ENCODE measurements at regions not wholly inside any gene's neighbourhood (a gene's known extent, or its start where the extent isn't known, plus 50 kb on each side); places are given as distances from the start of the nearest gene placed in this dataset.

DNA sequence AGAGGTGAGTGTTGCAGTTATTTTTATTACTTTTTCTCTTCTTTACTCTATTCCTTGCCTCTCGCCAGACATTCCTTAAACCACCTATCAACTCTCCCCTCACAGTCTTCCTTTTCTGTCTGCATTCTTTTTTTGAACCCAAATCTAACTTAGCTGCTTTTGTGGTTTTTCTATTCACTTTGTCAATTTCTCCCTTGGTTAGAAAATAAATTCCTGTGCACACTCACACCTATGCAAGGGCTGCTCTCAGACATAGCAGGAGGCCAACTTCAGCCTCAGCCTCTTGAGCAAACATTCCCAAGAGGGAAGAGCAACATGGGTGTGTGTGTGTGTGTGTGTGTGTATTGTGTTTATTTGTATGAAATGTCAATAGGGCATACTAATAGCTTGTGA is 808.6 kb downstream of the RNF144A start:
- Histone ChIP-seq H3K9me3 (replicated peaks in 1 of 2; ENCODE audit: control insufficient read depth in 2 of 2, insufficient read depth in 1 of 2, low read depth in 1 of 2, low read length in 2 of 2) (no peaks in the 10 kb centered on the region), H3K23ac (ENCODE audit: low read depth, low read length, poor library complexity) (no peak overlapping the region), H3K36me3 (replicated peaks in 1 of 2; ENCODE audit: control insufficient read depth in 2 of 2, insufficient read depth in 2 of 2, low read length in 2 of 2) (no peaks in the 10 kb centered on the region), H3K4me3 (ENCODE audit: low read length in 2 of 2) (no peak overlapping the region), H4K91ac (ENCODE audit: low read depth, low read length, poor library complexity) (no peak overlapping the region), H3K4ac (ENCODE audit: low read length) (no peak overlapping the region), H3K9ac (ENCODE audit: low read depth, low read length, poor library complexity) (no peak overlapping the region), H3K14ac (ENCODE audit: low read length) (no peak overlapping the region), H2AK5ac (ENCODE audit: low read depth, low read length) (no peak overlapping the region), H2BK15ac (ENCODE audit: low read length) (no peak overlapping the region), H3K4me1 (ENCODE audit: control insufficient read depth in 2 of 2, insufficient read depth in 1 of 2, low read depth in 1 of 2, low read length in 2 of 2) (peaks cover 10 to 15% of the 10 kb centered on the region in 2 donors), H3K27ac (replicated peaks; ENCODE audit: low read length) (no peak overlapping the region), H3K18ac (ENCODE audit: low read length) (no peak overlapping the region), H3K4me2 (ENCODE audit: insufficient read depth, low read length, poor library complexity, severe bottlenecking) (no peak overlapping the region), H4K8ac (ENCODE audit: low read depth, low read length) (no peak overlapping the region), H3K79me1 (ENCODE audit: low read depth, low read length) (no peaks in the 10 kb centered on the region), H2BK12ac (ENCODE audit: low read length) (no peak overlapping the region), H2BK120ac (ENCODE audit: low read depth, low read length) (no peak overlapping the region), H2AFZ (ENCODE audit: low read length) (no peak overlapping the region), H2BK5ac (ENCODE audit: low read length) (no peak overlapping the region), H3K27me3 (ENCODE audit: control insufficient read depth in 3 of 3, insufficient read depth in 3 of 3, low read depth in 1 of 3, low read length in 3 of 3) (no peaks in the 10 kb centered on the region)
- no CpG with 5 or more reads among the region's 1 CpG for WGBS, 2 donors (ENCODE audit: extremely low coverage in 2 of 2, insufficient read length in 2 of 2, insufficient replicate concordance in 1 of 2)
- no peak for DNase-seq (ENCODE audit: low spot score)

DNA sequence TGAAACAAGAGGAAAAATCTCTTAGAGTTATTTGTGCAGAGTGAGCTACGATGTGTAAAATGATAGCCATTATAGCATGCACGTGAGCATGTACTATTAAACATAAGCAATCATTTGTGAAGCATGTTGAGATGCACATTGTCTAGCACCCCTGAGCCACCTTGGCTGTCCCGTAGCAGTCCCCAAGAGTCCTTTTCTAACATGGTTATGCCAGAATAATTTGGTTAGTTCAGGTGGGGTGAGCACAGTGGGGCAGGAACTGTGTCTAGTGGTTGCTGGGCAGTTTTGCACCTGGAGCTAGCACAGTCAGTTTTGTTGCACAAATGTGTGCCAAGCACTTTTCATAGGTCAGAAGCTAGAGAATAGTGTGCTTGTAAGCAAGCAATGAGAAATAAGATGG is 809.8 kb downstream of the RNF144A start:
- peaks cover 10 to 12% of the 10 kb centered on the region in 2 donors for H3K4me1 ChIP-seq (ENCODE audit: control insufficient read depth in 2 of 2, insufficient read depth in 1 of 2, low read depth in 1 of 2, low read length in 2 of 2)
- H3K4me2 ChIP-seq (ENCODE audit: insufficient read depth, low read length, poor library complexity, severe bottlenecking), result no peak overlapping the region
- H3K23ac ChIP-seq (ENCODE audit: low read depth, low read length, poor library complexity), result no peak overlapping the region

GRCh38 chr2:7728388-7728787 is 811.2 kb downstream of the RNF144A start:
- Histone ChIP-seq H3K9ac (ENCODE audit: low read depth, low read length, poor library complexity) (no peak overlapping the region), H2AFZ (ENCODE audit: low read length) (no peak overlapping the region), H3K23ac (ENCODE audit: low read depth, low read length, poor library complexity) (no peak overlapping the region), H3K14ac (ENCODE audit: low read length) (no peak overlapping the region), H2BK120ac (ENCODE audit: low read depth, low read length) (no peak overlapping the region), H3K36me3 (replicated peaks in 1 of 2; ENCODE audit: control insufficient read depth in 2 of 2, insufficient read depth in 2 of 2, low read length in 2 of 2) (no peaks in the 10 kb centered on the region), H3K27me3 (ENCODE audit: control insufficient read depth in 3 of 3, insufficient read depth in 3 of 3, low read depth in 1 of 3, low read length in 3 of 3) (no peaks in the 10 kb centered on the region), H3K4me3 (ENCODE audit: low read length in 2 of 2) (no peak overlapping the region), H2AK5ac (ENCODE audit: low read depth, low read length) (no peak overlapping the region), H3K27ac (replicated peaks; ENCODE audit: low read length) (no peak overlapping the region), H2BK15ac (ENCODE audit: low read length) (no peak overlapping the region), H3K4me1 (ENCODE audit: control insufficient read depth in 2 of 2, insufficient read depth in 1 of 2, low read depth in 1 of 2, low read length in 2 of 2) (peaks cover 10 to 12% of the 10 kb centered on the region in 2 donors), H3K4ac (ENCODE audit: low read length) (no peak overlapping the region), H3K9me3 (replicated peaks in 1 of 2; ENCODE audit: control insufficient read depth in 2 of 2, insufficient read depth in 1 of 2, low read depth in 1 of 2, low read length in 2 of 2) (no peaks in the 10 kb centered on the region), H3K18ac (ENCODE audit: low read length) (no peak overlapping the region), H3K4me2 (ENCODE audit: insufficient read depth, low read length, poor library complexity, severe bottlenecking) (no peak overlapping the region), H2BK5ac (ENCODE audit: low read length) (no peak overlapping the region), H4K8ac (ENCODE audit: low read depth, low read length) (no peak overlapping the region), H3K79me1 (ENCODE audit: low read depth, low read length) (no peaks in the 10 kb centered on the region), H4K91ac (ENCODE audit: low read depth, low read length, poor library complexity) (no peak overlapping the region), H2BK12ac (ENCODE audit: low read length) (no peak overlapping the region)
- WGBS, 2 donors (ENCODE audit: extremely low coverage in 2 of 2, insufficient read length in 2 of 2, insufficient replicate concordance in 1 of 2), result no CpG with 5 or more reads among the region's 8 CpGs
- no peak for DNase-seq (ENCODE audit: low spot score)

More for the DNA sequence above, 809.8 kb downstream of the RNF144A start:
- Histone ChIP-seq H3K79me1 (ENCODE audit: low read depth, low read length) (no peaks in the 10 kb centered on the region), H3K27me3 (ENCODE audit: control insufficient read depth in 3 of 3, insufficient read depth in 3 of 3, low read depth in 1 of 3, low read length in 3 of 3) (no peaks in the 10 kb centered on the region), H2BK120ac (ENCODE audit: low read depth, low read length) (no peak overlapping the region), H3K36me3 (replicated peaks in 1 of 2; ENCODE audit: control insufficient read depth in 2 of 2, insufficient read depth in 2 of 2, low read length in 2 of 2) (no peaks in the 10 kb centered on the region), H3K4ac (ENCODE audit: low read length) (no peak overlapping the region), H4K8ac (ENCODE audit: low read depth, low read length) (no peak overlapping the region), H2AK5ac (ENCODE audit: low read depth, low read length) (no peak overlapping the region), H3K14ac (ENCODE audit: low read length) (no peak overlapping the region), H3K9me3 (replicated peaks in 1 of 2; ENCODE audit: control insufficient read depth in 2 of 2, insufficient read depth in 1 of 2, low read depth in 1 of 2, low read length in 2 of 2) (no peaks in the 10 kb centered on the region), H2BK12ac (ENCODE audit: low read length) (no peak overlapping the region), H4K91ac (ENCODE audit: low read depth, low read length, poor library complexity) (no peak overlapping the region), H2BK15ac (ENCODE audit: low read length) (no peak overlapping the region), H3K4me3 (ENCODE audit: low read length in 2 of 2) (no peak overlapping the region), H2AFZ (ENCODE audit: low read length) (no peak overlapping the region), H2BK5ac (ENCODE audit: low read length) (no peak overlapping the region), H3K27ac (replicated peaks; ENCODE audit: low read length) (no peak overlapping the region), H3K18ac (ENCODE audit: low read length) (no peak overlapping the region), H3K9ac (ENCODE audit: low read depth, low read length, poor library complexity) (no peak overlapping the region)
- DNase-seq (ENCODE audit: low spot score), result no peak
- no CpG with 5 or more reads among the region's 3 CpGs for WGBS, 2 donors (ENCODE audit: extremely low coverage in 2 of 2, insufficient read length in 2 of 2, insufficient replicate concordance in 1 of 2)

DNA sequence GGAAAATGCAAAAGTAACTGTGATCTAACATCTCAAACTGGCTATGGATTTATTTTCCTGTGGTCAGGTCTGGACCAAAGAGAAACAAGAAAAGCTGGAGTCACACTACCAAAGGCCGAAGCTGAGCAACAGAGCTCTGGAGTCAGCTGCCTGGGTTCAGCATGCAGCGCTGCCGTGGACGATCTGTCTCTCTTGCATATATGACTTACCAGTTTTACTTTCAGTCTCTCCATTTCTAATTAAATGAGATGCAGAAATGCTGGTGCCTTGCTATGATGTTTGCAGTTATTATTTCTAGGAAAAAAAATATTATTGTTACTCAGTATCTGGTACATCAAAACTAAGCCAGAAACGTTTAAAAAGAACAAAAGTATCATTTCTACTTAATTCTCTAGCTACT is 813.2 kb downstream of the RNF144A start:
- H3K4me2 ChIP-seq (ENCODE audit: insufficient read depth, low read length, poor library complexity, severe bottlenecking), result no peak overlapping the region
- no CpG with 5 or more reads among the region's 5 CpGs for WGBS, 2 donors (ENCODE audit: extremely low coverage in 2 of 2, insufficient read length in 2 of 2, insufficient replicate concordance in 1 of 2)
- H2AK5ac ChIP-seq (ENCODE audit: low read depth, low read length), result no peak overlapping the region
- H3K23ac ChIP-seq (ENCODE audit: low read depth, low read length, poor library complexity), result no peak overlapping the region
- no peak for DNase-seq (ENCODE audit: low spot score)
- H3K36me3 ChIP-seq (replicated peaks in 1 of 2; ENCODE audit: control insufficient read depth in 2 of 2, insufficient read depth in 2 of 2, low read length in 2 of 2), result no peaks in the 10 kb centered on the region
- no peak overlapping the region for H3K14ac ChIP-seq (ENCODE audit: low read length)
- H3K79me1 ChIP-seq (ENCODE audit: low read depth, low read length), result no peaks in the 10 kb centered on the region
- no peak overlapping the region for H4K8ac ChIP-seq (ENCODE audit: low read depth, low read length)
- peak overlapping the region; percentile 11 for H2AFZ ChIP-seq (ENCODE audit: low read length)
- no peak overlapping the region for H4K91ac ChIP-seq (ENCODE audit: low read depth, low read length, poor library complexity)
- no peak overlapping the region for H2BK5ac ChIP-seq (ENCODE audit: low read length)
- H2BK120ac ChIP-seq (ENCODE audit: low read depth, low read length), result no peak overlapping the region
- H3K27ac ChIP-seq (replicated peaks; ENCODE audit: low read length), result no peak overlapping the region
- H3K18ac ChIP-seq (ENCODE audit: low read length), result no peak overlapping the region
- H2BK12ac ChIP-seq (ENCODE audit: low read length), result no peak overlapping the region
- no peak overlapping the region for H2BK15ac ChIP-seq (ENCODE audit: low read length)
- no peaks in the 10 kb centered on the region for H3K9me3 ChIP-seq (replicated peaks in 1 of 2; ENCODE audit: control insufficient read depth in 2 of 2, insufficient read depth in 1 of 2, low read depth in 1 of 2, low read length in 2 of 2)
- H3K4ac ChIP-seq (ENCODE audit: low read length), result no peak overlapping the region
- H3K27me3 ChIP-seq (ENCODE audit: control insufficient read depth in 3 of 3, insufficient read depth in 3 of 3, low read depth in 1 of 3, low read length in 3 of 3), result no peaks in the 10 kb centered on the region
- H3K4me1 ChIP-seq (ENCODE audit: control insufficient read depth in 2 of 2, insufficient read depth in 1 of 2, low read depth in 1 of 2, low read length in 2 of 2), result peaks cover 9 to 10% of the 10 kb centered on the region in 2 donors
- H3K4me3 ChIP-seq (ENCODE audit: low read length in 2 of 2), result no peak overlapping the region
- no peak overlapping the region for H3K9ac ChIP-seq (ENCODE audit: low read depth, low read length, poor library complexity)

Measured in neuronal stem cell (in vitro differentiated cells).